NCI-H2107 treated with DMSO at 0.1 percent for 48 hours (cell line): ENCODE measurements at regions not wholly inside any gene's neighbourhood (a gene's known extent, or its start where the extent isn't known, plus 50 kb on each side); places are given as distances from the start of the nearest gene placed in this dataset.
"Not testable (repeated sequence)": the region's sequence is repeated elsewhere in the genome, so short reads cannot be mapped to it uniquely, and the experiment has no call there.

ENCODE experiments used
- DNase-seq: peaks from one replicate; lab custom pipeline; 2025; ENCODE audit not compliant: unreplicated experiment; lab: John Stamatoyannopoulos, UW

- no peak for DNase-seq
Measured at GRCh38 chr7:29619111-29619510, 55.5 kb downstream of the PRR15 start.

DNA sequence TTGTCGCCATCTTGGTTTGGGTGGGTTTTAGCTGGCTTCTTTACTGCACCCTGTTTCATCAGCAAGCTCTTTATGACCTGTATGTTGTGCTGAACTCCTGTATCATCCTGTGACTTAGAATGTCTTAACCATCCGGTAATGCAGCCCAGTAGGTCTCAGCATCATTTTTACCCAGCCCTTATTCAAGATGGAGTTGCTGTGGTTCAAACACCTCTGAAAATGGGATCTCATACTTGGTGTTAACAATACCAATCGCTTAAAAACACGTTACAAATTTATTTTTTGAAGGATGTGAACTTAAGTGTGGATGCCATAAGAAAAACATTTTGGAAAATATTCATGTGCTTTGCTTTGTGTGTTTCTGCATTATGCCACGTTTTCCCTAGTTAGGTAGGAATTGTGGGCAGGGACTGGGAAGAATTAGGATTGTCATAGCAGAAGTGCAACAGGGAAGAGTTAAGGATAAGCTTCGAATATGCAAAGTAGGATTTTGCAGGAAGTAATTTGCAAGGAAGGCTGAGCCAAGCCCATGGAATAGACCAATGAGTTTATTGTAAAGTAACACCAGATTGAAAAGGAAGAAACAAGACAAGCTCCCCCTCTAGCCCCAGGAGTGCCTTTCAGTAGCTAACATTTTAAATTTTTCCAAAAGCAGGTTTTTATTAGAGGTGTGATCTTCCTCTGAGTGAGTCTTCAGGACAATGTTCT, 56.4 kb downstream of the PRR15 start:
- no peak for DNase-seq

DNA sequence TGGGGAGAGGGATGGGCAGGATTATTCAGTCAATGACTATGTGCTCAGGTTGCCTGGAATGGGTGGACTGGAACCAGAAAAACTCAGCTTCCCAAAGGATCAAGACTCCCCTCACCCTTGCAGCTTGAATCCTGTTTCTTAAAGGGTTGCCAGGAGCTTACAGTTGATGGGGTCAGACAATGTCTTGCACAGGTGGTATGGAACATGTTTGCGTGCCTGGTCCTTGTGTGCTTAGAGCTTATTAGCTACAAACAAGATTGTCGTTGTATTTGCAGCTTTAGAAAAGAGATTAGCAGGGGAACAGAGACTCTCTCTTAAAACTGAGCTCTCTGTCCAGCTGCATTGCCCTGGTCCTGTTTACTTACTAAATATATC, 56.9 kb downstream of the PRR15 start:
- DNase-seq = no peak

DNA sequence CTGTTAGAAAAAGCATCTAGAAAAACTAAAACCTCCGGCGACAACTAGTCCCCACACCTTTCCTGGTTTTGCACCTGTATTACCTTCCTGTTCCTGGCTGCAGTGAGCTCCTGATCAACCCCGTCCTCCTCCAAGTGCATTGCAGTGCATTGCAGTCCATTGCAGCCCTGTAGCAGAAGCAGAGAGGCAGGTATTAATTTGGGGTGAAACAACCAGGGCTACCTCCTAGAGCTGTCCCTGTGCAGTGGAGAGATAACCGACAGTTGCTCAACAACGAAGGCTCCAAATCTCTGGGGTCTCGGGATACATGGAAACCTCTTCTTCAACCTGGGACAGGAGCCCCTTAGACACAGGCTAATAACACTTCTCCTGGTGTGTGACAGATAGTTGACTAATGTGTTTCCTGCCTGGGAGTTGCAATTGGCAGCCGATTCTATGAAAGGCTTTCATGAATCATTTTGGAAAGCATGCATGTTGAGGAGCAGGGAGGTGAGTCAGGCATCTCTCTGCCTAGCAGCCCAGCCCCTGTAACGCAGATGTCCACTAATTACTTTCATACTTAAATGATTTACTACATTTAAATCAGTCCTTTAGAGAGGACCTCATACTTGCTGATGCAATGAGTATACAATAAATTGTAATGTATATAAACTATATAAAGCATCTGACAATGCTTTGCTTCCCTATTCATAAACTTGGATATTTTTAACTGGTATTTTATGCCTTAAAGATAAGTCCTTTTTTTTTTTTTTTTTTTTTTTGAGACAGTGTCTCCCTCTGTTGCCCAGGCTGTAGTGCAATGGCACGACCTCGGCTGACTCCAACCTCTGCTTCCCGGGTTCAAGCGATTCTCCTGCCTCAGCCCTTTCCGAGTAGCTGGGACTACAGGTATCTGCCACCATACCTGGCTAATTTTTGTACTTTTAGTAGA, 59.0 kb downstream of the PRR15 start:
- no peak for DNase-seq

GRCh38 chr7:29623973-29624372, 60.3 kb downstream of the PRR15 start:
- DNase-seq = no peak

DNA sequence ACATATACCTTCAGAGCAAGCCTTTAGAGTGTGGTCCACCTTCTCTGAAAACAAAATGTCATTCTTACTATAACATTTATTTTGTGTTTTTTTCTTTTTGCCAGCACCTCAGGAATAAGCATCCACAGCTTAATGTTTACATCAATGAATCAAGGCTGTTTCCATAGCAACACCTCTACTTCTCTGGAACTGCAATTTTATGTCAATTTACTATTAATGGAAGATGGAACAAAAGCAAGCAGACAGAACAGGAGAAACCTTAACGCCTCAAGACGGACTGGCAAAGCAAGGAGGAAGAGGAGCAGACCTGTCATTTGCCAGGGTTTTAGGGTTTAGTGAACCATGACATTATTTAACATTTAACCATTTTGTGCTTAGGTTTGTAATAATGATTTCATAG, 63.1 kb downstream of the PRR15 start:
- no peak for DNase-seq

- DNase-seq = no peak
Measured at GRCh38 chr7:29627631-29628030, 64.0 kb downstream of the PRR15 start.

DNA sequence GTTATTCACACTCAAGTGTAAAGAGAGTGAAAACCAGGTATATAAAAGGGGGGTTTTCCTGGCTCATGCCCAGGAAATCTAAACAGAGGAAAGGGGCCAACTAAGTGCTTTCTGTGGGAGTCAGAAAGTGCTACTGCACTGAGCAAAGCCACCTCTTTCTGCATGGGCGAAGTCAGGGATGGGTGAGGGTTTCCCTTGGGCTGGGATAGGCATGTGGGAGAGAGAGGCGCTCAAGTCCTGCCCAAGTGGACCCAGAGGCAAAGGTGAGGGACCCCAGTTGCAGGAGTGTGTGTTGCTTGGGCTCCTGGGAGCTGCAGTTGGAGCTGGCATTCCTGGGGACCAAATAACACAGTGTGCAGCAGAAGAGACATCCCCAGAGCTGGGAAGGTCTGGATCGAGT, 65.9 kb downstream of the PRR15 start:
- DNase-seq = no peak

- peak; percentile 59 for DNase-seq
Measured at GRCh38 chr7:29635067-29636008, 71.7 kb downstream of the PRR15 start.

DNA sequence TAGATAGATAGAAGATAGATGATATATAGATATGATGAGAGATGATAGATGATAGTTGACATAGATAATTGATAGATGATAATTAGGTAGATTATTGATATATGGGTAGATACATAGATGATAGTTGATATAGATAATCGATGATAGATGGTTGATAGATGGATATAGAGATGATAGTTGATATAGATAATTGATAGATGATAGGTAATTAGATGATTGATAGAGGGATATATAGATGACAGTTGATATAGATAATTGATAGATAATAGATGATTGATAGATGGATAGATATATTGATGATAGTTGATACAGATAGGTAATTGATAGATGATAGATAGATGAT, 72.3 kb downstream of the PRR15 start:
- DNase-seq = no peak

DNA sequence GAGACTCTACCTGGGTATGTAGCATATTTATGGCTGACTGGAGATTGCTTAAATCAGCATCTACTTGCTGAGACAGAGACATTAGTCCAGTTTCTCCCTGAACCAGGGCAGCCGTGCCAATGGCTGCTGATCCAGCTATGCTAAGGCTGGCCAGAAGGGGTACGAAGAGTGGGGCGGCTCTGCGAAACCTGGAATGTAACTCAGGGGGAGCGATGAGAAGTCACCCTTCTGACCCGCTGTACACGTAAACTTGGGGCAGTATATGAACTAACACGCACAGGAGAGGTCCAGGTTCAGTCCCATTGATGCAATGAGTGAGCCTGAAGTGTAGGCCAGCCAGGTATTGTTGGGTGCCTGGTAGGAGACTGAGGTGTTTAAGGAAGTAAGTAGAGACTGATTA, 73.7 kb downstream of the PRR15 start:
- no peak for DNase-seq

DNA sequence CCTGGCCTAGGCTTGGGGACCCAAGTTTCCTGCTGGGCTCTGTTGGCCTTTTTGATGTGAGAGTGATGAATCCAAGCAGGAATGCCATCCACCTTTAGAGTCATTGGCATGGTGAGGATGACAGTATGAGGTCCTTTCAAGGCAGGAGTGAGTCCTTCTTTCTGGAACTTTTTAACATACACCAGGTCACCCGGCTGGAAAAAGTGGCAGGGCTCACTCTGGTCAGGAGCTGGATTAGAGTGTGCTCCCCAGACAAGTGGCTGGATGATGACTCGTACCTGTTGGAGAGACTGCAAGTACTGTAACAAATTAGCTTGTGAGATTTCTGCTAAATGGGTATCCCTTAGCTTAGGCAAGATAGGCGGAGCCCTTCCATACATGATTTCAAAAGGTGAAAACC, 75.2 kb downstream of the PRR15 start:
- DNase-seq = not testable (repeated sequence)

DNA sequence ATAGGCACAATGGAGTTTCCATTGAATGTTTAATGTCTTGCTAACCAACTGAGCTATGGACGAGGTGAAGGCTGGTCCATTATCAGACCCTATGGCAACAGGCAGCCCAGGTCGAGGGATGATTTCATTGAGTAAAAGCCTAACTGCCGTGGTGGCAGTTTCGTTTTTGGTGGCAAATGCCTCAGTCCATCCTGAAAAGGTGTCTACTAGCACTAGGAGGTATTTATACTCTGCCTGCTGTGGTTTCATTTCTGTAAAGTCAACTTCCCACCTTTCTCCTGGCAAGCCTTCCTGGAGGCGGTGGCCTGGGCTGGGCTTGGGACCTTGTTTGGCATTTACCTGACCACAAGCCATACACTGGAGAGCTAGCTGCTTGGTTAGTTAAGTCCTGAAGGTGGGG, 75.8 kb downstream of the PRR15 start:
- no peak for DNase-seq

GRCh38 chr7:29639886-29640595, 76.4 kb downstream of the PRR15 start:
- DNase-seq = peak; percentile 85

DNA sequence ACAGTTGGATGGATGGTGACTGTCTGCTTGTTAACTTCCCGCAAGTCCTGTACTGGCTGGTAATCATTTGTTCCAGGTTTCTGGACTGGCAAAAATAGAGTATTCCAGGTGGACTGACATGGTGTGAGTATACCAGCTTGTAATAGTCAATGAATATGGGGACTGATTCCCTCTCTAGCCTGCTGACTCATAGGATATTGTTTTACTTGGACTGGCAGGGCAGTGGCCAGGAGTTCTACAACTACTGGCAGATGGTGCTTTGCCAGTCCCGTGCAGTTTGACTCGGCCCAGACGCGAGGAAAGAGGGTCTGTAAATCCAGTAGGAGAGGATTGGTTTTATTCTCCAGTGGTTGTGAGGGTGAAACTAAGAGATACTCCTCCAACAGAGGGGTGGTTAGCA, 78.0 kb downstream of the PRR15 start:
- no peak for DNase-seq

GRCh38 chr7:29642494-29643155, 79.0 kb downstream of the PRR15 start:
- no peak for DNase-seq

DNA sequence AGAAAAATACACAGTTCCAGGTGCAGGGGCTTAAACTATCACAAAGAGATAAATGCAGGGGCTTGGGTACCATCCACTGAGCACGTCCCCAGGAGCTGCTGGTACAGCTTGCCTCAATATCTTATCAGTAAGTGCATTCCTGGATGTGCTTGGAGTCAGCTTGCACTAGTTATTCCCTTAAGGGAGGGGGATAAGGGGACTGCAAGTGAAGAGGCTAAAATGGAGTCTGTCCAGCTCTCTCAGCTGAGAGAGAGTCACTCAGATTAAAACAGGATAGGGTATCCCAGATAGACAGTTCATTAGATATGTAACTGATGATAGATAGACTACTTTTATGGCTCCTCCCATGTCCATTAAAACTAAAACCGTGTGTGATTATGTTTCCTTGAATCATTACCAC, 82.5 kb downstream of the PRR15 start:
- not testable (repeated sequence) for DNase-seq

- DNase-seq = no peak
Measured at GRCh38 chr7:29647020-29647654, 83.5 kb downstream of the PRR15 start.

DNA sequence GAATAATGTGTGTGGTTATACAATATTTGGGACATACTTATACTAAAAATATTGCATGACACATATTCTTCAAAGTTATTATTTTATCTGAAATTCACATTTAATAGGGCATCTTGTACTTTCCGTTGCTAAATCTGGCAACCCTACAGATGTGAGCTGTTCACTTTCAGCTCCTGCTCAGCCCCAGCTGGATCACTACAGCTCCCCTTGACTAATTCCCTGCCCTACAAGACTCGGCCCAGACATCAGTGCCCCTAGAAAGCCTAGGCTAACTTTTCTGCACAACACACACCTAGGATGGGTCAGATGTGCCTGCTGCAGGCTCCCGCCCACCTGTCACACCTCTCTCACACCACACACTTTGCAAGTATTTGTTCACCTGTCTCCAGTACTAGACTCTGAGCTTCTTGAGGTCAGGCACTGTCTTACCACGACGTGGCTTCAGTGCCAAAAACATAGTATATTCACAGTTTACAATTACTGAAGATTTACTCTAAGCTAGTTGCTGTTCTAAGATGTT, 84.1 kb downstream of the PRR15 start:
- not testable (repeated sequence) for DNase-seq
